ENCODE measurements at regions not wholly inside any gene's neighbourhood (a gene's known extent, or its start where the extent isn't known, plus 50 kb on each side); places are given as distances from the start of the nearest gene placed in this dataset.

DNA sequence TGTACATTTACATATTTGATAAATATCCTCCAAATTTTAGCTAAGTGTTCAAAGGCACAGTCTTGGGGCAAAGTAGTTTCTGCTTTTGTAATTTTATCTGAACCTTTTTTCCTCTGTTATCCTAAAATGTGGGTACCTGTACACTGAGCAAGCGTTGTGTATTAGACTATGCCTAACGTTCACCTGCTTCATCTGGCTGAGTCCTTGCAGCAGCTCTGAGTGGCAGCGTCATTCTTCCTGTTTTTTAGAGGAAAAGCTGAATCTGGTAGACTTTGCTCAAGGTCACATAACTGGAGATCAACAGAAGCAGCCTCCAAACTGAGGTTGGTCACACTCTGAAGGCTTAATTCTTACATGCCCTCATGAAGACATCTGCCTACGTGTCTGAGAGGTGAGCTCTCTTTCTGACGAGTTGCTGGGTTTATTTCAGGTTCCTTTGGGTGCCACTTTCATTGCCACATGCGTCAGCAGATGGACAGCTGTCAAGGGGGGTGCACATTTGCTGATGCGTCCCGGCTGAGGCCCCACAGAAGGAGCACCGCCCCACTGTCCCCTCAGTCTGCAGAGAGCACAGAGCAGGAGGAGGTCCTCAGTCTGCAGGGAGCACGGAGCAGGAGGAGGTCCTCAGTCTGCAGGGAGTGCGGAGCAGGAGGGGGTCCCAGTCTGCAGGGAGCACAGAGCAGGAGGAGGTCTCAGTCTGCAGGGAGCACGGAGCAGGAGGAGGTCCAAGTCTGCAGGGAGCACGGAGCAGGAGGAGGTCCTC, 406.5 kb upstream of the SHH start:
- no peak for DNase-seq

DNA sequence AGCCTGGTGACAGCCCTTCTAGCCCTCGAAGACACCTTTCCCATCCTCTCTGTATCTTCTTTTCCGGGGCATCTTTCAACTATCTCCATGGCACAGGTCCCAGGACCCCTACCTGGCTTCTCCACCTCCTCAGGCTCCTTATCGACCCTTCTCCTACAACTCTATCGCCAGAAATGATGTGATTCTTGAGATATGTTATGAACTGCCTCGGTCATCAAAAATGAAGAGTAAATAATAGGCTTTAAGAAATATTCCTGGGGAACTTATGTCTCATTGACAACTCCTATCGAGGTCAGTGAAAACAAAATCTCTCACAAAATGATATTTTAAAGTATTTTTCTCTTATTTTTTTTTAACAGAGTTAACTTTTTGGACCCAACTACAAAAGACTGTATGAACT, 405.5 kb upstream of the SHH start:
- DNase-seq: no peak

DNA sequence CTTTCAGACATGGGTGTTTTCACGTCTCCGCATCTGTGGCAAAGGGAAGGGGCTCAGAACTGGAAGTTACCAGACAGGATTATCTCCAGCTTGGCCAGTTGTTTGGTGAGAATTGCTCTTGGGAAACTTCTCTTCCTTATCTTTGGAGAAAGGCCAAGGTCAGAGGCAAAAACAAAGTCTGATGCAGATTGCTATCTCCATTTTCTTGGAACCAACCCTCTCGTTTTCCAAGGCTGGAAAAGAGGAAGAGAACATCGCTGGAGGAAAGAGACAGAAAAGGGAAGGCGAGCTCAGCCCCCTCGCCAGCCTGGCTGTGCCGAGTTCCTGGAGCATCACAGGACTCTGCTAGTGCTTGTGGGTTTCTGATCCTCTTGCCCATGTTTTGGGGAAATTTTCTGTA, 396.8 kb upstream of the SHH start:
- no peak for DNase-seq

DNA sequence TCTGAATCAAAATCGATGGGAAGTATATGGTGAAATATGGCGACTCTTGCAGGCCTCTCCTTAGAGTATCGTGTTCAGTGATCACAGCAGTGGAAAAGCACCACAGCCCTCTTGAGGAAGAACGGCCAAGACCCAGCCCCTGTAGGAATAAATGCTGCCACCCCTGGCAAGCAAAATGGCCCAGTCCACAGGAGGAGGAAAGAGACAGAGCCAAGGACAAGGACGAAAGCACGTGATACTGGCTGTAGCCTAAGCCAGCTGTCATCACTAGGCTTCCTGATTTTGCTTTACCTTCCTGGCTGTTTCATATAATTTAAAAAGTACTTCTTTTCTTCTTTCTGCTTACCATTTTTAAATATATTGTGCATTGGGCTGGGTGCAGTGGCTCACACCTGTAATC, 395.0 kb upstream of the SHH start:
- DNase-seq: no peak

DNA sequence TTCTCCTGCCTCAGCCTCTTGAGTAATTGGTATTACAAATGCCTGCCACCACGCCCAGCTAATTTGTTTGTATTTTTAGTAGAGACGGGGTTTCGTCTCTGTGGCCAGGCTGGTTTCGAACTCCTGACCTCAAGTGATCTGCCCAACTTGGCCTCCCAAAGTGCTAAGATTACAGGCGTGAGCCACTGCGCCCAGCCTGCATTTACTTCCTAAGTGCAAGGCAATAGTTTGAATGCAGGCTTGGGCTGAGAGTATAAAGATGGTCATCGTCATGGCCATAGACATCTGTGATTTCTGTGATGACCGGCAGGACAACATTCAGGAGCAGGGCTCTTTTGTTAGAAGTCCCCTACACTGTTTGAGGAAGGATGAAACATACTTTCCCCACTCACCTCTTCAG, 393.9 kb upstream of the SHH start:
- DNase-seq: no peak

DNA sequence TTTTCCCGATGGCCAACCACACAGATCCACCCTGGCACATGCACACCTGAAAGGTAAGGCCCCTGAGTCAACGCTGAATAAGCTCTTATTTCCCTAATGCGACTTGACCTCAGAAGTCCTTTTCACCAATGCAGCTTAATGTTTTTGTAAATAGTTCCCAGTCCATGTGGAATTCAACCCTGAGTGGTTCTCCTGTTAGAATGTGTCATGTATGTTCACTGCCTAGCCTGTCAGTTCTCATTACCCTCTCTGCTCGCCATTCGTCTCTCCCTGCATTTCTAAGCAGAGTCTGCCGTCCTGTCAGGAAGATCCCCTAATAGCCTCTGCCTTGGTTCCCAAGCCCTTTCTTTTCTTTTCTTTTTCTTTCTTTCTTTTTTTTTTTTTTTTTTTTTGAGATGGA, 392.6 kb upstream of the SHH start:
- no peak for DNase-seq

DNA sequence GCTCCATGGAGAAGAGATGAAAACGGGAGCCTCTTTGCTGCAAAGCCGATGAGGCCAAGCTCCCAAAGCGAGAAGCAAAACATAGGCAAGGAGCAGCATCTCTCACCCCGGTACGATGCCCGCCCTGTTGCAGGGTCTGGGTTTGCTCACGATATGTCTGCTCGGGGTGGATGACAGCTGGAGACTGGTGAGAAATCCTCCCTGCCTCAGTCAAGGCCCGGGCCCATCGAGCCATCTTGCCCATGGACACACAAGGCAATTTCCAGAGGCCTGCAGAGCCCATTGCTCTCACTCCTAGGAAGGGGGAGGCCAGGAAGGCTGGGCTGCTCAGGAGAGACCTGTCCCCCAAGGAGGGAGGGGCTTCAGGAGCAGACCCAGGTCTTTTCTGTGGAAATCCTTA, 391.7 kb upstream of the SHH start:
- no peak for DNase-seq

DNA sequence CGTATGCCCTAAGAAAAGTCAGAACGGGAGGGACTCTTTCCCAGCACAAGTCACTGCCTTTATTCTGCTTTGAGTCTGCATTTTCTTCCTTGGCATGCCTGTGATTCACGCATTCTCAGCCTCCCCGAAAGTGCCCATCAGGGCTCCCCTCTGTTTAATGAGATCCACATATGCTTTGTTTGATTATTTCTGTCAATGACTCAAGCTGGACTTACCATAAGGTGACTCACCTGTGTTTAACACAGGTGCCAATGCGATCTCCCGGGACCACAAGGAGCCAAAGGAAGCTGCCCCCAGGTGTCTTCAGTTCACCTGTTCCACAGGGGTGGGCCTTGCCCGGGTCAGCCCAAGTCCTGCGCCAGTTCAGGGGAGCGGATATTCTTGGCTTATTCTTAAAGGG, 386.0 kb upstream of the SHH start:
- no peak for DNase-seq

DNA sequence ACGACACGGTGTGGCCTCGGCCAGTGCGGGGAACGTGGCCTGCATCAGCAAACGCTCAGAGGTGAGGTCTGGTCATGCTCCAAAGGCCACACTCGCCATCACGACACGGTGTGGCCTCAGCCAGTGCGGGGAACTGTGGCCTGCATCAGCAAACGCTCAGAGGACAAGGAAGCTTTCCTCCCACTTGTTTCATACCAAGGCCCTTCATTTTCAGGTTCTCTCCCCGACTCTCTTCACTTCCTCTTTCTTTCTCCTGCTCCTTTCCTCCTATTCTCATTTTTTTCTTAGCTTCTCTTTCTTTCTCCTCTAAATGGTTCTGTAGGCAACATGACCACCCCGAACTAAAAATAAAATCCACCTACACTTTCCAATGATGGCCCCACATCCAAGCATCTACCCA, 384.4 kb upstream of the SHH start:
- no peak for DNase-seq

DNA sequence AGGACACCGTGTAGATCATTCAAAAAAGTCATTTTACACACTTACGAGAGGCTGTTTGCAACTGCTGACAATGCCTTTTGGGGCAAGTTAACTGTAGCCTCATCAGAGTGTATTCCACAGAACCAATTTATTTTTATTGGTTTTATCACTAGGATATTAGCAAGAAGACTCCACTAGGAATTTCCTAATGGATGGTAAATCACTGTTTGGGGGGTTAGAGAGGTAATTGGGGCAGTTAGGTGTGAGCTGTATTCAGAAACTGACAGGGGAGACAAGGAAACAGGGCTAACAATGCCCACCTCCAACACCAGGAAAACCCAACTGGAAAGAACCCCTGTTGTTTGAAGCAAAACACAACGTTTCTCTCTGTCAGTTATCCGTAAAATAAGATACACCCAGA, 383.0 kb upstream of the SHH start:
- no peak for DNase-seq

DNA sequence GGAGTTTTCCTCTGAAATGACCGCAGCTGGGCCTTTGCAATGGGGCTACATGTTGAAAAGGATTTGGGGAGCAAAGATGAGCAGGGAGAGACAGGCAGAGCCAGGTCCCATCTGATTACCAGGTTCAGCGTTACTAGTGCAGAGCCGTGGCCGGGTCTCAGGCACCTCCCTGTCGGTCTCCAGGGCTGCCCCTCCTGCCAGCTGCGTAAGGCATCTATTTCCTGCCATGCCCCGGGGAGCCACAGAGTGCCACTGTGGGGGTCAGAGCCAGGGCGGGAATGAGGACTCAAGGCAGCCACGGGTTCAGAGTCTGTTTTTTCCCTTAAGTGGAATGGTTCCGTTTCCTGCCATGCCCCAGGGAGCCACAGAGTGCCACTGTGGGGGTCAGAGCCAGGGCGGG, 382.6 kb upstream of the SHH start:
- DNase-seq: no peak

DNA sequence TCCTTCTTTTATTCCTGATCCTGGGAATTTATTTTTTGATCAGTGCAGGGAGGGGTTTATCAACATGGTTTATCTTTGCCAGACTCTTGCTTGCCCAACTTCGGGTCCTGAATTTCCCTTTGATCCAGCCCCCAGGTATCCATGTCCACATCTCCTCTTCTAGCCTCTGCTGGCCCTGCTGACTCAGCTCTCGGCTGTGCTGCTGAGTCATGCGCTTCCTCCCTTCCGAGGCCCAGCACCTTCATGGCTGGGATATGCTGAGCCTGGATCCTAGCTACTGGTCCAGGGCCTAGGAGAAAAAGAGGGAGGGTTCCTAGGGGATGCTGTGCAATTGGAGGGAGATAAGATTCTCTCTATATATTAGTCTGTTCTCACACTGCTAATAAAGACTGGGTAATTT, 380.7 kb upstream of the SHH start:
- DNase-seq: no peak

DNA sequence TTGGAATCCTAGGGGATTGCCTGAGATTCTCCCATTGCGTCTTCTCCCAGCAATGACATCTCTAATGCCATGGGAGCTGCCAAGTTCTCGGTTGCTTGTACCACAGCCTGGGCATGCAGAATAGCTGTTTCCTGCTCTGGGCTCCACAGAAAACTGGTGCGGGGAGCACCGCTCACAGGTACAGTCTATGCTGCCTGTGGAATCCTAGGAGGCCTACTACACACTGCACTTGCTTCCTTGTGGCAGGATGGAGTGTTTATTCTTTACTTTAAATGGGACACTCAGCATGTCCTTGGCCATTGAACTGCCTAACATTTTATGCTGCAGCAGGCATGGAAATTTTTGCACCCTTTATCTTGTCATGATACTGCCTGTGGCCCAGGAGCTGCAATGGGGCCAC, 378.8 kb upstream of the SHH start:
- no peak for DNase-seq

DNA sequence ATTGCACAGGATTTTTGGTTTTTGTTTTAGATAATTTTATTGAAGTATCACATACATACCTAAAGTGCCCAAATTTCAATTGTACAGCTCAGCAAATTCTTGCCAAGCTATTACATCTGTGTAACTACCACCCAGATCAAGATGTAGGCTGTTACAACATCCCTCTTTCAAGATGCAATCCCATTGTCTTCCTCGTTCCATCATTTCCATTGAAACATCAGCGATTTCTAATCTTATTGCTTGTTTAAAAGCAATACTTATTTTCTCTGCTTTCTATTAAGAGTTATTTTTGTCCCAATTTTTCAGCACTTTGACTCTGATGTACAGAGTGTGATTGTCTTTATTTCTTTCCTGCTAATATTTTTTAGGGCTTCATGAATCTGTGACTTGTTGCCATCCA, 372.8 kb upstream of the SHH start:
- DNase-seq: no peak

DNA sequence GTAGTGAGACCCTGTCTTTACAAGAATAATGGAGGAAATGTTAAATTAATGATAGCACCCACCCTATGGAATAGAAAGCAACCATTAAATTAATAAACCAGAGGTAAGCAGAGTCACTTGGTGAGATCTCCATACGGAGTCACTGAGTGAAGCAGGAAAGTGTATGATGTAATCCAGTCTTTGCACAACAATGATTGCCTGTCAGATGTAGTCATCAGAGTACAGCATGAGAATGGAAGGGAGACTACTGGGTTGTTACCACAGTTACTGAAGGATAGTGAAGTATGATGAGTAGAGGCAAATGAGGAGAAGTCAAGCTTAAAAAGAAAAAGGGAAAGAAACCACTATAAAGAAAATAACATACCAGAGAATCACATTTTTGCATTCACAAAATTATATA, 371.9 kb upstream of the SHH start:
- DNase-seq: no peak

DNA sequence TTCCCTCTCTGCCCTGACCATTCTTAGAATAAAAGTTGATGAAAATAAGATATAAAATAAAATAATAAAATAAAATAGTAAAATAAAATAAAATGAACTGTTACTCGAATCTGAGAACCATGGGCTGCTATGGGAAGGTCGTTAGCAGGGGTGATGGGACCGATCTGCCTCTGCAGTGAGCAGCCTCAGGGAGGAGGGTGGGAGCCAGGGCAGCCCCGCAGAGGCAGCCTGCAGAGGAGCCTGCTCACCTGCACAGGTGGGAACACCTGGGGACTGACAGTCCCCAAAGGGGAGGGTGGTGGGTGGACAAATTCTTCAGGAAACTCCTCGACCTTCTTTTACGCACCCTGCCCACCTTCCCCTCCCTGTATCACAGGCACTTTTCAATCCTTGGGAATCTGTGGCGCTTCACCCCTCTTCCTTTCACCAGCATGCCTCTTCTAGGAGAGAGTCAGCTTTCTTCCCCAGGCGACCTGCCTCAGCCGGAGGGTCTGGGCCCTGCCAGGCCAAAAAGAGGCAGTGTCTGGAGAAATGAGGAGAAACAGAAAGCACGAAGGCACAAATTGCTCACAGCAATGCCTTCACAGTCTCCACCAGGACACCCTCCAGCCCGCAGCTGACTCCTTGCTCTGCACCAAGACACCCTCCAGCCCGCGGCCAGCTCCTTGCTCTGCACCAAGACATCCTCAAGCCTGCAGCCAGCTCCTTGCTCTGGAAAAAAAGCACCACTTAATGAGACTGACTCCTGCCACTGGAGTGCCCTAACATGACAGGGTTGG, 368.4 kb upstream of the SHH start:
- DNase-seq: no peak

DNA sequence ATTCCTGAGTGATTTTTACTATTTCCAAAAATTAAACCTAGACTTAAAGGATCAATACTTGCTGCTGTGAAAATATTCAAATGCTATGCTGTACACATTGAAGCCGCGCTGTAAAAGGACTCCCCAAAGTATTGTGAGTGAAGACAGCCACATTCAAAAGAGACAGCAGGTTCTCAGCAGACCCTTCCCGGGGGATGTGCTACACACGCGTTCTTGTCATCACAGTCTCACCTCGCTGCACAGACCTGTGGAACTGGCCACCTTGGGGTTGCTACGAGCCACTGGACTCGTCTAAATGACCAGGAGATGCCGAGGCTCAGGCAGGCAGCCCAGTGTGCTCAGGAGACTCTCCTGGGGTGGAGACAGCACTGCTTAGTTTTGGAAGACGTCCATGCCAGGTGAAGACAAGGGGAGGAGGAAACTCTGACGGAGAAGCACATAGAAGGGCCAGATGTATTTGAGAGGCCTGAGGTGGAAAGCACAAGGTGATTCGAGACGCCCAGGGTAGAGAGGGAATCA, 367.7 kb upstream of the SHH start:
- DNase-seq: no peak

DNA sequence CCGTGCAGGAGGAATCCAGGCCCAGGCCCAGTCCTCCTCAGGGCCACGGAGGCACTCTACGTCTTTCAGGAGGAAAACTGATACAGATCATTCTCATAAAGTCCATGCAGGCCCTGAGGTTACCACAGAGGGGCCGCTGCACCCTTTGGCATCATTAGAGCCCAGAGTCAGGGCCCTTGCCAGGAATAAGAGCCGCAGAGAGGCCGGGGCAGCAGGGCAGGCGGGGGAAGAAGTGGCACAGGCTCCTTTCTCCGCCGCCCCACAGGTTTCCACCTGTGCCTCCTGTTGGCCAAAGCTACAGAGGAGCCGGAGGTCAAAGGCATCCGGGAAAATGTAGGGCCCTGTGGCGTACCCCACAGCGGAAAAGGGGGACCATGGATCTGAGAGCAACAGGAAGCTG, 366.6 kb upstream of the SHH start:
- no peak for DNase-seq

DNA sequence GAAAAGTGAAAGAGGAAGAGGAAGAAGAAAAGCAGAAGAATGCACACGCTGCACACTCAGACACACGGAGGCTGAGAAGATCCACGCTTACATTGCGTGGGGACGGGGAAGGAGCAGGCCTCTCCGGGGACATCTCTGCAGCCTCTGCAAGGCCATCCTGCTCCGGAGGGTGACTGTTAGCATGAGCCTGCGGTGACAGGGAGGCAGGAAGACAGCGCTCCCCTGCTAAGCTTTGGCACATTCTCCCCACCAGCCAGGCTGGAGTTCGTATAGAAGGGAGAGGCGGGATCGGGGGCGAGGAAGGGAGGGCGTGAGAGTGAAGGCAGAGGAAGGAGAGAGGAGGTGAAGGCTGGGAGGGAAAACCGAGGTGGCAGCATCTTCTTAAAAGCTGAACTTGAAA, 366.0 kb upstream of the SHH start:
- DNase-seq: no peak

DNA sequence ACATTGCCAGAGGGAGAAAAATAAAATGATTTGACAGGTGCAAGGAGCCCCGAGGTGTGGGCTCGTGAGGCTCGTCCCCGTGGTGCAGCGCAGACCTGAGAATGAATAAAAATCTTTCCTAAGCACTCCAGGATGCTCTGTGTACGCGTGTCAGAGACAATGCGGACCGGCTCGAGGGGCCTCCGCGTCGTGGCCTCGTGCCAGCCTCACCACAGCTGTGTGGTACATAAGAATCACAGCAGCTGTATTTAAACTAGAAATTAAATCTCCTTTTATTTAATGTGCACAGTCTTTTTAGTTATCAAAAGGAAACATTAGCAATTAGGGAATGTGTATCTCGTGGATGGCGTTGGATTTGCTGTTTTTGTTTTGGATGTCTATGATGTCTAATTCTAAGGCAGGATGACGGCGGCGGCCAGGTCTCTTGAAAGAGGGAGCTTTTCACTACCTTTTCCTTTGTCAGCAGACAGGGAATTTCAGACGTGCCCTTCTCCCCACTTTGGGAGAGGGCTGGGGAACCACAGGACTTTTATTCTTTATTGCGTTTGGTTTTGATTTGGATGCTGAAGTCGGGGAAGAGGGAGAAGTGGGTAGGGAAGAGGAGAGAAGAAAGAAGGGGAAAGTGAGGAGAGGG, 365.3 kb upstream of the SHH start:
- DNase-seq: no peak

DNA sequence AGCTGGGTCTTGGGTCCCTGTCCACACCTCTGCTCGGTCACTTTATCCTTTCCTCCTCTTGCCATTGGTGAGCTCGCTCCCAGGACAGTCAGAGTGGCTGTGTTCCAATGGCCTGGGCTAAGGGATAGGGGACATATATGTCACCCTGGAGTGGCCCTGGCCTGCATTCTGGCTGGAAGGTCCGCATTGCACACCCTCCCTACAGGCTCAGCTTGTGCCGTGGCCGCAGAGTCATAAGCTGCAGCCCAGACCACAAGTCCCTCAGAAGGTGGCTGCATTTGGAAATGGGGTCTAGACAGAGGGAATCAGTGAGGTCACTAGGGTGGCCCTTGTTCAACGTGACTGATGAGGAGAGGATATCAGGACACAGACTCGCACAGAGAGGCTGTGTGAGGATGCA, 363.8 kb upstream of the SHH start:
- no peak for DNase-seq

DNA sequence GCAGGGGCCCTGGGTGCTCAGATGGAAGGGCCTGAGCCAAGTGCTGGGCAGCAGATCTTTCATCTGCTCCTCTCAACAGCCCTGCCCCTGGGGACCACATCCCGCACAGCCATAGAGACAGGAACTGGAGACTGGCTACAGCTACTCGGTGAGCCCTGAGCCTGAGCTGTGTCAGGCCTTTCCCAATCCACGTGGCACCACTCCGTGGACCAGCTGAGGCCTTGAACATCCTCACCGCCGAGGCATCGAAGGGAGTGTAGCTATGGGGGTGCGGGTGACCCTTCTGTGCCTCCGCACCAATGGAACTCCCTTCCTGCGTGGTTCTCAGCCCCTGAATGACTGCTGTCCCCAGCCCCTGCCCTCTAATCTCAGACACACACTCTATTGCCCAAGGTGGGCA, 362.7 kb upstream of the SHH start:
- DNase-seq: no peak

DNA sequence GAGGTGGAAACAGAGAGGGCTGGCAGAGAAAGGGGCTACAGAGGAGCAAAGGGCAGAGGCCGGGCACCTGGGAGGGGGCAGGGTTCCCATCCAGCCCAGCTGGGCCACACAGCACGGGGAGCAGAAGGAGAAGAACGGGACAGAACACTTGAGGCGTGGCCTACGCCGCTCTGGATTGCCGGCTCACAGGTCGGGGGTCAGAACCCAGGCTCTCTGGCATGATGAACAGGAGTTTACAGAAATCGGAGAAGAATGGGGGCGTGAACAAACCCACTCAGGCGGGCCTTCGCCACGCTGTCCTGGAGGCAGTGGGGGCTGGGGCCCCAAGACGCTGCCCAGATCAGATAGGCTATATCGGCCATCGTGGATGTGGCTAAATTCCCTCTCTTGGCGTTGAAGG, 362.2 kb upstream of the SHH start:
- no peak for DNase-seq

DNA sequence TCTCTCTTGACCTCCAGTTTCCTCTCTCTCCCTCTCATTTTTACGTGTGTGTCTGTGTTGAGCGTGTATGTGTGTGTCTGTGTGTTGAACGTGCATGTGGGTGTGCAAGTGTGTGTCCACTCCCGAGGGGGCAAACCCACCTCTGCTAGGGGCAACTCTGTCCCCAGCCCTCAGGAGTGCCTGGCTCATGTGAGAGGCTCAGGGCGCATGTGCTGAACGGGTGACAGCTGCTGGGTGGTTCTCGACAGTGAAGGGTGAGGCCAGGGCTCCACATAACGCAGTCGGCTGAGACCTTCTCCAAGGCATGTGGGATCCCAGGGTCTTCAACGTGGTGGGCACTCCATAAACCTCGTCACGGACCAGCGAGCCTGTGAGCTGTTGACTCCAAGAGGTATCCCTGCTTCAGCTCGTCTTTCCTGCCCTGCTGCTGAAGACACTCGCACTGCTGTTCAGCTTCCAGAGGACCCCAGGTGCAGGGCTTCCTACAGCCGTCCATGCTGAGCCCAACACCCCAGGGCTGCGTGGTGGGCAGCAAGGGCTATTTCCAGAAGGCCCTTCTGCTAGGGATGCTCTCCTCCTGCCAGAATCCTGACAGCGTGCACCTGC, 361.6 kb upstream of the SHH start:
- DNase-seq: no peak
